ENCODE measurements at regions not wholly inside any gene's neighbourhood (a gene's known extent, or its start where the extent isn't known, plus 50 kb on each side); places are given as distances from the start of the nearest gene placed in this dataset.

- no peak for TF ChIP-seq ZNF169 (tag by site-specific recombination; IDR thresholded peaks at IDR 0.05)
- no peak for TF ChIP-seq ZNF600 (tag by site-specific recombination; IDR thresholded peaks at IDR 0.05)
- no peak for TF ChIP-seq ZNF623 (tag by site-specific recombination; IDR thresholded peaks at IDR 0.05)
- TF ChIP-seq ZNF350 (tag by site-specific recombination; IDR thresholded peaks at IDR 0.05) = no peak
- no peak for TF ChIP-seq ZNF548 (tag by site-specific recombination; IDR thresholded peaks at IDR 0.05)
- no peak for TF ChIP-seq AEBP2 (tag by site-specific recombination; IDR thresholded peaks at IDR 0.05; ENCODE audit: borderline replicate concordance)
- no peak for TF ChIP-seq ZNF146 (tag by site-specific recombination; IDR thresholded peaks at IDR 0.05)
- no peak for TF ChIP-seq ZBTB44 (tag by site-specific recombination; IDR thresholded peaks at IDR 0.05)
- TF ChIP-seq ZNF214 (tag by site-specific recombination; IDR thresholded peaks at IDR 0.05; ENCODE audit: borderline replicate concordance) = no peak
- no peak for TF ChIP-seq ZNF510 (tag by site-specific recombination; IDR thresholded peaks at IDR 0.05; ENCODE audit: insufficient replicate concordance)
- no peak for TF ChIP-seq ZBTB7A (tag by site-specific recombination; IDR thresholded peaks at IDR 0.05; ENCODE audit: low read depth)
- TF ChIP-seq BCL11B (tag by site-specific recombination; IDR thresholded peaks at IDR 0.05; ENCODE audit: low read depth) = no peak
- TF ChIP-seq KLF17 (tag by site-specific recombination; IDR thresholded peaks at IDR 0.05) = no peak
- Histone ChIP-seq H3K27ac (ENCODE audit: extremely low read depth, low read depth, low read length) (no peak overlapping the region), H3K36me3 (ENCODE audit: control insufficient read depth in 2 of 2, insufficient read depth in 1 of 2, low read length in 2 of 2) (no peaks in the 10 kb centered on the region), H3K9me3 (ENCODE audit: control insufficient read depth, insufficient read depth, low read depth, low read length) (no peaks in the 10 kb centered on the region), H3K4me3 (ENCODE audit: low read depth, low read length) (no peak overlapping the region), H3K4me1 (ENCODE audit: control insufficient read depth, insufficient read depth, low read length) (no peaks in the 10 kb centered on the region)
- ChIA-PET POLR2A (no interaction called here), CTCF (no interaction called here)
Observed at GRCh38 chr15:29944925-29945324, 122.7 kb upstream of the TJP1 start.

- TF ChIP-seq ZNF214 (tag by site-specific recombination; IDR thresholded peaks at IDR 0.05; ENCODE audit: borderline replicate concordance) (no peak), SCRT1 (tag by site-specific recombination; IDR thresholded peaks at IDR 0.05; ENCODE audit: borderline replicate concordance) (no peak), ZNF792 (tag by site-specific recombination; IDR thresholded peaks at IDR 0.05) (no peak)
- POLR2A ChIA-PET = no interaction called here
Observed at GRCh38 chr15:29942548-29942947, 120.3 kb upstream of the TJP1 start.

GRCh38 chr15:29942143-29942542 is 119.9 kb upstream of the TJP1 start:
- TF ChIP-seq ZNF335 (tag by site-specific recombination; conservative IDR thresholded peaks at IDR 0.05) (no peak), ZNF654 (tag by site-specific recombination; IDR thresholded peaks at IDR 0.05; ENCODE audit: low read depth) (peak; percentile 35; the same call in 1 of the 2 replicates), ZNF623 (tag by site-specific recombination; IDR thresholded peaks at IDR 0.05) (no peak)
- CTCF ChIA-PET = interaction anchor here (1.5 kb wide), 1 partner anchor 16 kb away, joined by 5 read pairs; no protein-coding TSS in a partner anchor
- Histone ChIP-seq H3K36me3 (ENCODE audit: control insufficient read depth in 2 of 2, insufficient read depth in 1 of 2, low read length in 2 of 2) (no peaks in the 10 kb centered on the region), H3K27ac (ENCODE audit: extremely low read depth, low read depth, low read length) (no peak overlapping the region), H3K4me1 (ENCODE audit: control insufficient read depth, insufficient read depth, low read length) (peaks cover 7% of the 10 kb centered on the region), H3K4me3 (ENCODE audit: low read depth, low read length) (no peak overlapping the region), H3K9me3 (ENCODE audit: control insufficient read depth, insufficient read depth, low read depth, low read length) (no peaks in the 10 kb centered on the region)
- POLR2A ChIA-PET = no interaction called here

More at GRCh38 chr15:29942548-29942947, 120.3 kb upstream of the TJP1 start:
- H3K27ac ChIP-seq (ENCODE audit: extremely low read depth, low read depth, low read length) = no peak overlapping the region
- CTCF ChIA-PET = interaction anchor here (1.5 kb wide), 1 partner anchor 17 kb away, joined by 5 read pairs; no protein-coding TSS in a partner anchor
- H3K9me3 ChIP-seq (ENCODE audit: control insufficient read depth, insufficient read depth, low read depth, low read length) = no peaks in the 10 kb centered on the region
- H3K4me1 ChIP-seq (ENCODE audit: control insufficient read depth, insufficient read depth, low read length) = peaks cover 5% of the 10 kb centered on the region
- H3K36me3 ChIP-seq (ENCODE audit: control insufficient read depth in 2 of 2, insufficient read depth in 1 of 2, low read length in 2 of 2) = no peaks in the 10 kb centered on the region
- no peak overlapping the region for H3K4me3 ChIP-seq (ENCODE audit: low read depth, low read length)

Measured in HEK293 (cell line).